ENCODE measurements at regions not wholly inside any gene's neighbourhood (a gene's known extent, or its start where the extent isn't known, plus 50 kb on each side); places are given as distances from the start of the nearest gene placed in this dataset.
A peak's percentile ranks its signal among the peaks of the same experiment; 100 is the strongest.

DNA sequence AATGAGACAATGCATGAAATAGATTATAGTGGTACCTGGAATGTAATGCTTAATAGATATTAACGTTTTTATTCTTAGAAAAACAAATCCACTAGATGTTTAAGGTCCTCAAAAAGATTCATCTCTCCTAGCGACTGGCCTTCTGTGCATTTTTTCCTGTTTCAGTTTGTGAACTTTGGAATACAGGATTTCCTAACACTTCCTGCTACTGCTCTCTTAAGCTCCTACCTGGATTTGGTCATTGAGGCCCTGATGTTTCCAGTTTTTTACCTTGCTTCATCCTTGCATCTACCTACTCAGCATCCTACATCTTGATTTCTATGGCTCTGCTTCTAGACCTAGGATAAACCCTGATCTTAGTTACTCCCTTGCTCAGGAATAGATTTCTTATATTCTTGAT is 188.4 kb downstream of the ABCC12 start:
- no peak for DNase-seq

DNA sequence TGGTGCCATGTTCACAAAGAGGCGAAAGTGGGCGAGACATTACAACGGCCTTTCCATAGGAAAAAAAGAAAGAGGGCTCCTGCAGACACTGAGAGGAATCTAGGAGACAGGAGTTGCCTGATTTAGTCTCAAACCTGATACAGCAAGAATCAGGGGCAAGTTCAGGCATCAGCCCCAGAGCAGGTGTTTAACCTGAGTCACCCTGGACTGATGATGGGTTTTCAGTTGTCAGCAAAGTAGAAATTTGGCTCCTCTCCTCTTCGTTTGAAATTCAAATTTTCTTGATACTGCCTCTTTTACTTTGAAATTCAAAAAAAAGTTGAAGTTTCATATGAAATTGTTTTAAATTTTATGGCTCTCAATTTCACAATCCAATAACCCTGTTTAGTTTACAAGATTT is 189.5 kb downstream of the ABCC12 start:
- no peak for DNase-seq

DNA sequence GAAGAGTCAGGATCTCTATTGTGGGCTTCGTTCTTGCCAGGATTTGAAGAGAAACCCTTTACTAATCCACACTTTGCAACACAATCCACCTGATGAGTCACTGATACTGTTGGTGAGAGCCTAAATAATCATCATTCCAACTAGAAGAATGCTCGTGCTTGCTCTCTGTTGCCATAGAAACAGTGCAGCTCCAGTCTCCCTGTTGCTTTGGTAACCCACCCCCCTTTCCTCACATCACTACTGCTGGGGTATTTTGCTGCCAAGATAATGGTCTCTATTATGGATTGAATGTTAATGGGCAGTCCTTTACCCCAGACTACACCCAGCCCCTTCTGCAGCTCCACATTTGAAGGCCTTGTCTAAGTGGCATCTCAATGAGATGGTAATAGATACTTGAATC is 190.4 kb downstream of the ABCC12 start:
- no peak for DNase-seq

DNA sequence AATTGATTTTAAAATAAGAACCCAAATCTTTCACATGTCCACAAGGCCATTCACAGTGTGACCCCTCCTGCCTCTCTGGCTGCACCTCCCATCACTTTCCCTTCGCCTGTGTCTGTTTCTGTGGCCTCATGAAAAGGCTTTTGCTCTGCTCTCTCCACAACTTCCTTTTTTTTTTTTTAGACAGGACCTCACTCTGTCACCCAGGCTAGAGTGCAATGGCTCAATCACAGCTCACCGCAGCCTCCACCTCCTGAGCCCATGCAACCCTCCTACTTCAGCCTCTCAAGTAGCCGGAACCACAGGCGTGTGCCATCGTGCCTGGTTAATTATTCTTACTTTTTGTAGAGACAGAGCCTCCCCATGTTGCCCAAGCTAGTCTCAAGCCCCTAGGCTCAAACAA is 197.1 kb downstream of the ABCC12 start:
- no peak for DNase-seq

DNA sequence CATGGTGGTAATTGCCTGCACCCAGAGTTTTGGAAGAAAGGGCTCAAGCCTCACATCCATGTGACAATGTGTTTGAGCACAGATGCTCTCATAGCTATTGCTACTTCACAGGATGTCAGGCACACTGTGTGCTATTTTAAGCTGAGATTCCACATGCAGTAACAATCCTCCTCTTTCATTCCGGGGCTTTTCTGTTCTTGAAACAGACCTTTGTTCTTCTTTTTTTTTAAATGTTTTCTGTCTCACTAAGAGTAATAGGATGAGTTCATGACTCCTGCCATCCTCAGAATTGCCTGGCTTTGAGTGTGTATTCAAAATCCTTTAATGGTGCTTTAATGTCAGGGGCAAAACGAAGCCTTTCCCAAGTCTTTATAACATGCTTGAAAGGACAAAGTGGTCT is 198.9 kb downstream of the ABCC12 start:
- no peak for DNase-seq

DNA sequence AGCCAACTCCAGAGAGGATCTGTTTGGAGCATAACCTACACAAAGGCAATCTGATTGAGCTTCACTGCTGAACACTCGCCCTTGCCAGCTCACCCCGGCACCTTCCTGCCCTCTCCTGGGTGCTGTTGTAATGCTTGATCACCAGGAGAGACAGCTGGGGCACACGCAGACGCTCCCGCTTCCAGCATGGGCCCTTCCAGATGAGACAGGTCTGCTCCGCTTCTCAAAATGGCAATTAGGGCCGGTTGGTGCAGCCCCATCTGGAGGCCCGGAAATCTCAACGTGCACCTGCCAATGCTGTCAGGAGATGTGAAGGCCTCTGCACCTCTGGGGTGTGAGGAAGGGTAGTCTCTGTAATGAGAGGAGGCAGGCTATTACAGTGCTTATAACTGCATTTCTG is 206.1 kb downstream of the ABCC12 start:
- DNase-seq, result no peak

DNA sequence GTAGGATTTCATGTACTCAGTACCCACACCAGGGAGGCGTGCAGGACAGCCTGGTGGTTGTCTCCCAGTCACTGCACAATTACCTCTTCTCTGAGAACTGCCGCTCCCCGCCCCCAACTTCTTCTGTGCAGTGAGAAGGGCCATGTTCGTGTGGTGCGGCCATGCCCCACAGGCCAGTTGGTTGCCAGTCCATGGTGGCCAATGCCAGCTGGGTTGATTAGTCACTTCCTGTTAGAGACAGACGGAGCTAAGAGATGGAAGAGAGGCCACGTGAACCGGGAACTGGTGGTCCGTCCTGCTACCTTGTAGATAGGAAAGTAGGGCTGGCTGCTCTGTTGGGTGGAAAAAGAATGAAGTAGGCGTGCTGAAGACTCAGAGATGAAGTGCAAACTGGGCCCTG is 206.5 kb downstream of the ABCC12 start:
- no peak for DNase-seq

DNA sequence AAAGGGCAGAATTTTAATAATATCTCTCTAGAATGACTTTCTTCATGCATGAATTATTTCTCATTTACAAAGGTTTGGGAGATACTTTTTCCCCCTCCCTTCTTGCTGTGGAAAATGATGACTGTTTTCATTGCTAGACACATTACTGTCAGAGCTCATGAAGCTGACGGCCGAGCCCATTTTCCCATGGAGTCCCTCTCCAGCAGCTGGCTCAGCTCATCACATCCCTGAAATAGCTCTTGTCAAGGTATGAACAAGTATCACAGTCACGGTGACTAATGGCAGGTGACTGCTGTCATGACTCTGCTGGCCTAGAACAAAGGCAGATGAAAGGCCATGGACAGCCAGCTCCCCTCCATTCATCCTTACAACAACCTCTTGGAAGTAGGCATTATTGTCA is 208.1 kb downstream of the ABCC12 start:
- no peak for DNase-seq

DNA sequence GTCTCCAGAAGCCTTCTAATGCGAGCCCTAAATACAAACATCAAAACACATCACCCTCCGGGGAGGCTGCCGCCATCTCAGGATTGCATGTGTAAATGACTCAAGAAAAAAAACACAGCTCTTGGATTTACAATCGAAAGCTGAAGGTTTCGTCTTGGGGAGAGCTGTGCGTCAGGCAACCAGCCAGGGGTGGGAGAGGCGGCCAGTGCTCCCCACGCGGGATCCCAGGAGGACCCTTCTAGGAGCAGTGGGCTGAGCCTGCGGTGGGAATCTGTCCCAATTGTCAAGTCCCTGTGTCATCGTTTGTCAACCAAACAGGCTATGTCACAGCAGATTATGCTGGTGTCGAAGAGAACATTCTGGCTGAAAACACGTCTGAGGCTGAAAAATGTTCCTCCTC is 209.7 kb downstream of the ABCC12 start:
- DNase-seq, result no peak

DNA sequence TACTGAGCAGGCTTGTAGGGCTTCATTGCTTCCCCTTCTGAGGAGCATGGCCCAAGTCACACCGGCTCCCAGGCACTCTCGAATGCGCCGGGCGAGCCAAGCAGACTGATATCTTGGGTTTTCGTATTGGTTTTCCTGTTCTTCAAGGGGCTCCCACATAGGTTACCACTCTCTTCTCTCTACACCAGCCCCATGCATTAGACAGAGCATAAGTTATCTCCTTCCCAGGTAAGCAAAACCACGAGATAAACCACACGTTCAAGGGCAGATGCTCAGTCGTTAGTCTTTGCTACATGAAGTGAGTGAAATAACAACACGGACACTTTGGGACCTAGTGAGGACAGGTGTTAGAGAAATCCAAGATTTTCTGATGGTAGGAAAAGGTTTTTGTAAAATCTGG is 211.2 kb downstream of the ABCC12 start:
- DNase-seq, result no peak

DNA sequence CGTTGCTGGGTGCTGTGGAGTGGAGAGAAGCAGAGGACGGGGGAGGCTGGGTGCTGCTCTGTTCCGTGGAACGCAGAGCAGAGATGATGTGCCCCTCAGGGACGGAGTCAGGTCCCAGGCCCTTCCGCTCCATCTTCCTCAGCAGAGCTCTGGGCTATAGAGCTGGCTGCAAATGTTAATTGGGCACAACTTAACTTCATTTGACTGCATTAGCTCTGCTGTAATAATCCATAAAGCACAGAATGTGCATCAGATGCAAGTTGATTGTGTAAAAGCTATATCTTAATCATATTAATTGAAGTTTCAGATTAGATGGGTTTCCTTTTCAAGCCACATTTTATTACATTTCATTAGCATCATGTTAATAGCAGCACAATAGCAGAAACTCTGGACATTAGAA is 212.6 kb downstream of the ABCC12 start:
- no peak for DNase-seq

DNA sequence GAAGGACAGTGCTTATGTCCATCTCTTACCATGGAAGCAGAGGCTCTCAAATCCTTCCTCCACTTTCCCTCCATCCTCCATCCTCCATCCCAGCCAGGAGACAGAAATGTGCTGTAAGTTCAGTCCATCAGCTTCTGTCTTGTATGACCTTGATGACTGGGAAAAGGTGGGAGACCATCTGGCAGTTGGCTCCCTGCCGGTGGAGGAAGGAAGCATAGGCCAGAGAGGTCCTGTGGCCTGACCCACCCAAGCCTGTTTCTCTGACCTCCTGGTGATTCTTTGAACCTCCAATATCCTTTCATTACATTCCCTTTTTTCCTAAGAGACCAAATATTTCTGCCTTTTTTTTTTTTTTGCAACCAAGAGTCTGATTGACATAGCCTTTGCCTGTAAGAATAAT is 215.3 kb downstream of the ABCC12 start:
- DNase-seq, result no peak

DNA sequence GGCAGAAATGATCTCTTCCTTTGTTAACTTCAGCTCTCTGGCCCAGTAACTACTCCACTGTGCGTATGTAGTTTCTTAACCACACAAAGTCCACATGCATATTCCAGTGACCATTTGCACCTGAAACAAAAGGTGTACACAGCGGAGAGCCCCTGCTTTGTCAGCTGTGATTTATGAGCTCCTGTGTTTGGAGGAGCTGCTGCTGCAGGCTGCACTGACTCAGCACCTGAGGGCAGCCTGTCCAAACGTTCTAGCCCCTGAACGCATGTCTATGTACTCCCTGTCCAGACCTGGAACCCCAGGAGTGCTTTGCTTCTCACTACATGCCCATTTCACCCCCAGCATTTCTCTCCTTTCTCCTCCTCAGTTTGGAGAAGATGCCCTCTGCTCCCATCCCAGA is 216.1 kb downstream of the ABCC12 start:
- peak; percentile 58 for DNase-seq

DNA sequence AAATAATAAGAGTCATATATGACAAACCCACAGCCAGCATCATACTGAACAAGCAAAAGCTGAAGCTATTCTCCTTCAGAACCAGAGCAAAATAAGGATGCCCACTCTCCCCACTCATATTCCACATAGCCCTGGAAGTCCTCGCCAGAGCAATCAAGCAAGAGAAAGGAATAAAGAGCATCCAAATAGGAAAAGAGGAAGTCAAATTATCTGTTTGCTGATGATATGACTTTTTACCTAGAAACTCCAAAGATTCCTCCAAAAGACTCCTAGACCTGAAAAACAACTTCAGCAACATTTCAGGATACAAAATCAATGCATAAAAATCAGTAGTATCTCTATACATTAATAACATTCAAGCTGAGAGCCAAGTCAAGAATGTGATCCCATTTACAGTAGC is 217.5 kb downstream of the ABCC12 start:
- DNase-seq, result no peak

DNA sequence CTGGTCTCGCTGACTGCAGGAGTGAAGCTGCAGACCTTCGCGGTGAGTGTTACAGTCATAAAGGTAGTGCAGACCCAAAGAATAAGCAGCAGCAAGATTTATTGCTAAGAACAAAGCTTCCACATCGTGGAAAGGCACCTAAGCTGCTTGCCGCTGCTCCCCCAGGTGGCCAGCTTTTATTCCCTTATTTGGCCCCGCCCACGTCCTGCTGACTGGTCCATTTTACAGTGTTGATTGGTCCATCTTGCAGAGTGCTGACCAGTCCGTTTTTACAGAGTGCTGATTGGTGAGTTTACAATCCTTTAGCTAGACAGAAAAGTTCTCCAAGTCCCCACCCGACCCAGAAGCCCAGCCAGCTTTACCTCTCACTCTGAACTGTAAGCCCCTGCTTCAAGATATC is 227.8 kb downstream of the ABCC12 start:
- DNase-seq, result no peak

DNA sequence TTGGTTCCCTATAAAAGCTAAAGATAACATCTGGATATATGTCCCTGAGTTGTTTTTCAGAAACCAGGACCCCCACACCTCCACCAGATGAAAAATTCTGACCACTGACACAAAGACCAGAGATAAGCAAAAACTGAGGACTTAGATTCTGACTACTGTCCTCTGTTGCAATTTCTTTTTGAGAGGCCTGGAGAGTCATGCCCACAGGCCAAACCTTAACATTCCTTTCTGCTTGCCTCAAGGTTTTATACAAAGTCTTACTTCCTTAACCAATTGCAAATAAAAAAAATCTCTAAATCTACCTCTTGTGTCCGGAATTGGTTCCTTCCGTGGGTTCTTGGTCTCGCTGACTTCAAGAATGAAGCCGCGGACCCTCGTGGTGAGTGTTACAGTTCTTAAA is 228.5 kb downstream of the ABCC12 start:
- DNase-seq, result no peak

DNA sequence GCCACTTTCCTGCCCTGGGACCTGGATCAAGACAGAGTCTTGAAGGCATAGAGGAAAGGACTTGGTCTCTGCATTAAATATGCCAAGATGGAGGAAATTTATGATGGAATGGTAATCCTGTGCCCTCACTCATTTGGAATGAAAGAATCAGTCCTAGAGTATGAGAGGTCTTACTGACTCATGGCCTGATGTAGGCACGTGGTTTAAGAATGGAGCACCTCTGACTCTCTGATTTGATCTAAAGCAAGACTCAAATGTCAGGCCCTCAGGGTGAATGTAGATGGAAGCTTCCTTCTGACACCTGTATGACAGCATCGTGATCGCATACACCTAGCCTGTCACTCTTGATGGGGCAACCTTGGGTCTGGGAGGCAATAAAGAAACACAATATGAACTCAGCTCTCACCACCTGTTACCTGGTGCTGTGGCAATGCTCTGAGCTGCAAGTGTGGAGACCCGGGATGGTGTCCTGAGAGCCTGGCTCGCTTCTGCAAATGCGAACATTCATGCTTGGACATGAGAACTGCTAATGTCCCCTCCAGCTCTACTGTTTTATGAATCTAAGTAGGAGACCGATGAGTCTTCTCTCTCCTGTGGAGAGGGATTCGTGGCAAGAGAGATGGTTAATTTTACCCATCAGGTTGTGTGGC is 229.9 kb downstream of the ABCC12 start:
- no peak for DNase-seq

DNA sequence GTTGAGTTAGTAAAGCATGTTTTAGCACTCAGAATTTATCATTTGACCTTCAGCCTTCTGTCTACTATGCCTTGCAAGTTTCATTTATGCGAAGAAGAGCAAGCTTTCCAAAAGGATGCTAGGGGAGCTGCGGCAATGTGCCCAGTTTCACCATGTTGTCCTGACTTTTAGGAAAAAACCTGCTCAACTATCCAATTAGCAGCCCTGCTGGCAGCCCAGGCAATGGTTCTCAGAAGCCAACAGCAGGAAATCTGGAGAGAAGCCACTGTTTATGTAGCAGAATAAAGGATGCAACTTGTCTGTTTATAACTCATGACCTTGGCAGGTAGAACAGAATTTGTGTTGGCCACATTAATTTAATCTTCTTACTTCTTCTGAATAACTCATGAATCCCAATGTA is 230.8 kb downstream of the ABCC12 start:
- DNase-seq, result no peak

DNA sequence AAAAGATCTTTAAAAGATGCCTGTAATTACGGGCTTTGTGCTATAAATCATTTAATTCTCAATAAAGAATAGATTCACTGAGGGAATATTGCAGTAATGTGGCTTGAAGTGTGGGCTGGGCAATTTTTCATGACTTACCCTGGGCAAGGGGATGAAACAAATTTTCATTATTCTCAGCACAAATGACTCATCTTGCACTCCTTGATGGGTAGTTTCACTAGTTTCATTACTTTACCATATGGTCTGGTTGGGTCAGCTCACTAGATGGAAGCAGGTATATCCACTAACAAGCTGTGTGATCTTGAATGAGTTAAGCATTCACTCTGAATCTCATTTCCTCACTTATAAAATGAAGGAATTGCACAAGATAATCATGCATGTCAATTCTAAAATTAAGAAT is 234.3 kb downstream of the ABCC12 start:
- no peak for DNase-seq

DNA sequence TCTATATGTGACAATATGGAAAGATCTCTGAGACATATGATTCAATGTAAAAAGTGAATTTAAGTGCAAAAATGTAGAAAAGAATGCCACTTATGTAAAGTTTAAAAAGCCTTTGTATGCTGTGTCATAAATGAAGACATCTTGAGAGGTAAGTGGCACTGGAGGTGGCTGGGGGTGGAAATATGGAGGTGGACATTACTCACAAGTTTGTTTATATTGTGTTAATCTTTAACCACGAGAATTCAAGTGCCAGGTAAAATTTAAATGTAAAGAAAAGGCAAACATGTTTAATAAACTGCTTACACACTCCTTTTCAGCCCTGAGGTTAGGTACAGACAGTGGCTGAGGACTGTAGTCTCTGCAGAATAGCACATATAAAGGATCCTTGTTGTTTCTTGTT is 235.1 kb downstream of the ABCC12 start:
- no peak for DNase-seq

DNA sequence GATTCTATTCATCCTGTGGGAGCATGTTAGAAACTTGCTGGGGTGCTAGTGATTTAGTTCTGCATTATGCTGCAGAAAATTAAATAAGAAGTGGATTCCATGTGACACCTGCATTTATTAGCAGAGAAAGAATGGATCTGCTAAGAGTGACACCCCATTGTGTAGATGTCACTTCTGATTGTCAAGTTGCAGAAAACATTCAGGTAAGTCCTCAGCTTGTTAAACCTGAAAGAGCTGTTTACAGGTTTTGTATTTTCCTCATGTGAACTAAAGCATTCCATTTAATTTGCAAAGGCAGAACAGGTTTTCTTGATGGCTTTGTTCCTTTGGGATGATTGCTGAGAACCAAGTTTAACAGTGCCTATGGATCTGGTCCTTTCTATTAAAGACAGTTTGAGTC is 238.7 kb downstream of the ABCC12 start:
- no peak for DNase-seq

DNA sequence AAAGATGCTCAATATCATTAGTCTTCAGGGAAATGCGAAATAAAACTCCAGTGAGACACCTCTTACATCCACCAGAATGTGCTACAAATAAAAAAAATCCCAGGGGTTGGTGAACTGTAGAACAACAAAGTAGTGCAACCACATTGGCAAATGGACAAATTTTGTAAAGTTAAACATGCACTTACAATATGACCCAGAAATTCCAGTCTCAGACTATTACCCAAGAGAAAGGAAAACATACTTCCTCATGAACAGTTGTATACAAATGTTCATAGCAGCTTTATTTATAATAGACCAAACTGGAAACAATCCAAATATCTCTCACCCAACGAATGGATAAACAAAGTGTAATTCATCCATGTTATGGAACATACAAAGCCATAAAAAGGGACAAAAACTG is 239.5 kb downstream of the ABCC12 start:
- peak; percentile 1 for DNase-seq

DNA sequence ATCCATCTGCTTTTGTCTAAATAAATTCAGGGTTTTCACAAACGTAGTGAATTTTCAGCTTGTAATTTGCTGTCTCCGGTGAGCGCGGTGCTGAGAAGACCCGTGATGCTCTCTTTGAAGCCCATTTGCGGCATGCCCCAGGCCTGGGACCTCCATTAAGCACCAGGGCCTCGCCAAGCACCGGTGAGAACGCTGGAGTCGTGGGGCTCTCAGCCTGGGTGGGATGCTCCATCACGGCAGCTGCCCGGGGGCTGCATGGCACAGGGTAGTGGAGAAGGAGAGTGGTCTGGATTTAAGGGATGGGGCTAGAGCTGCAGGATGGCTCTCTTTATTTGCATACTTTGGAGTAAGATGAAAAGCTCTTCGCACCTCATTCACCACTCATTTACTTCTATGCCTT is 248.7 kb downstream of the ABCC12 start:
- DNase-seq, result no peak

DNA sequence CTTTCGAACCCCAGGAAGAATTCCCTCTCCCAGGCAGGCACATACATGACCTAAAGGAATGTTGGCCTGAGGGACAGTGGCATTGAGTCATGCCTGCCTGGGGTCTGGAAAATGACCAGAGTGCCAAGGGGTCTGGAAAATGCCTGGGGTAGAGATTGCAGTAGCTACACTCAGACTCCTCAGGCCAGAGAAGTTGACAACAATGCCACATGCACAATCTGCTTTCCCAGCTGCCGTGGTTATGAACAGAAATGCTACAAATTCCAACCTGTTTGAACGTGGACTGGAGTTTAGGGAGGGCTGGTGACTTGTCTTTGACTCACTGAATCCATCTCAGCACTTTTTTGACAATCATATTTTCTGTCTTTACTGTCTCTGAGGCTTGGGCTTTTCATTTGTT is 250.0 kb downstream of the ABCC12 start:
- no peak for DNase-seq

DNA sequence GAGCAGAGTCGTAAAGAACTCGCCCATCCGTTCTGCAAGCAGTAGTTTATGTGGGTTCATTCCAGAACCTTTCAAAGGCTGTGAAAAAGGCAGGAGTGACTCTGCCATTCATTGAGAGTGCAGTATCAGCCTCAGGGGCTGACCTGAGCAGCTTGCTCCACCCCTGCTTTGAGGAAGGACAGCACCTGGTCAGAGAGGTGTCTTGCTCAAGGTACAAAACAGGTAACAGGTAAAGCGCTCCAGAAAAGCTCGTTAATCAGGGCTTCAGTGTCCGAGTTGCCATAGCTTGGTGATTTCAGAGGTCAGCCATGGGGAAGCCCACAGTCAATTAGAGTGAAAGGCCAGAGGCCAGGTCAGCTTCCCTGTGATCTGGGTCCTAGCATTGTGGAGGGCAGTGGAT is 251.1 kb downstream of the ABCC12 start:
- DNase-seq, result no peak

DNA sequence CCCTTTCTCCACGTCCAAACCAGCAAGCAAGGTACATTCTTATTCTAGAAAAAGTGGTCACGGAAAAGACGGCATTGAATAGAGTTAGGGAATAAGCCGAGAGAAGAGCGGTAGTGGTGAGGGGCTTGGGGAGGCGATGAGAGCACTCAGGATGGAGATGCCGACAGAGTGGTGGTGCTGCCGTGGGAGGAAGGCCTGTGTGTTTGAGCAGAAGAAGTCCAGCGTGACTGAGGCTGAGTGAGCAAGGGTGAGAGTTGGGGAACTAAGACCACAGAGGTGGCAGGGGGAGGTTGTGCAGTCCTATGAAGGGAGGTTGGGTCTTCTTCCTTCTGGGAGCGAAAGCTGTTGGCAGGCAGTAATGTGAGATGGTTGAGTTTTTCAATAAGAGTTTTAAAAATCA is 252.3 kb downstream of the ABCC12 start:
- no peak for DNase-seq
